ENCODE measurements at regions not wholly inside any gene's neighbourhood (a gene's known extent, or its start where the extent isn't known, plus 50 kb on each side); places are given as distances from the start of the nearest gene placed in this dataset.

DNA sequence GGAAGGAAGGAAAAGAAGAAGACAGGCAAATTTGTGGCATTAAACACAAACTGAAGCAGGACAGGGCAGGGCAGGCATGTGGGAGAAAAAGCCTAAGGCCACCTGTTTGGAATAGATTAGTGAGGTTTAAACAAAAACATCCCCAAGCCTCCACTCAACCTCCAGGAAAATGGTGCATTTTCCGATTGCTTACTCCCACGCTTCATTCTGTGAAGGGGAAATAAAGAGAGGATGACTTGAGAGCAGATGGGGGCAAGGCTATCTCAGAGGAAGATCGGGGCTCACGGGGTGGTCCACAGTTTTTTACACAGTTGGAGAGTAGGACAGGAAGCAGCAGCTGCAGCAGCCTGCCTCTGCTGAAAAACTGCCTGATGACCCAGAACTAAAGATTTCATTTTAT, 250.9 kb downstream of the DUSP6 start:
- DNase-seq (ENCODE audit: low read depth in 2 of 2): no peak

DNA sequence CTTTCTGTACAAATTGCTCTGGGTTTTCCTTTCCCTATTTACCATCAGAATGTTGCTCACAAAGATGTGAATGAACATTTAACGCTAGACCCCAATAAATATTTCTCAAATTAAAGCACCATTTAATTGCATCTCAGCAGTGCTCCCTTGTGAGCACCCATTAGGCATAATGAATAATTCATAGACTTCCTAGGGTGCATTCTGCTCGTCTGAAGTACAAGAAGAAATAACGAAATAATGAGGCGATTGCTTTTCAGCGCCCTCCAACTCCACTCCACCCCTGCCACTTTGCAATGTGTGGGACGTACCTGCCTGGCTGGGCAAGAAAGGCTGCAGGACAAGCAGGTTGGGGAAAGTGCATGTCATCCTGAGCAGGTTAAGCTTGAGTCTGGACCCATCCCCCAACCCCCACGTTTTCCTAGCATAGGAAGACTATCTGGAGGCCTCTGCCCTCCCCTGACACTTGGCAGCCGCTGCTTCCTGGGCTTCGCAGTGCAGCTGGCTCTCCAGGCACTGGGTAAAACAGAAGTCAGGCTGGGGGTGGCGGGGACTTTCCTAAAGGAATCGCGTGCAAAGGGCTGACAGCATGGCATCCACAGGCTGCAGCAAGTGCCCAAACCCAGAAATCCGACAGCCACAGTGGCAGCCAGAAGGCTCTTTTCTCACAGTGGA, 253.7 kb downstream of the DUSP6 start:
- no peak for DNase-seq (ENCODE audit: low read depth in 2 of 2)

DNA sequence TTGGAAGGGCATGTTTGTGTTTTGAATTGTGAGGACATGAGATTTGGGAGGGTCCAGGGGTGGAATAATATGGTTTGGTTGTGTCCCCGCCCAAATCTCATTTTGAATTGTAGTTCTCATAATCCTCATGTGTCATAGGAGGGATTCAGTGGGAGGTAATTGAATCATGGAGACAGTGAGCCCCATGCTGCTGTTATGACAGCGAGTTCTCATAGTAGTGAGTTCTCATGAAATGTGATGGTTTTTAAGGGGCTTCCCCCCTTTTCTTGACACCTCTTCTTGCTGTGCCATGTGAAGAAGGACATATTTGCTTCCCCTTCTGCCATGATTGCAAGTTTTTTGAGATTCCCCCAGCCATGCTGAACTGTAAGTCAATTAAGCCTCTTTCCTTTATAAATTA, 260.0 kb downstream of the DUSP6 start:
- DNase-seq (ENCODE audit: low read depth in 2 of 2): no peak

DNA sequence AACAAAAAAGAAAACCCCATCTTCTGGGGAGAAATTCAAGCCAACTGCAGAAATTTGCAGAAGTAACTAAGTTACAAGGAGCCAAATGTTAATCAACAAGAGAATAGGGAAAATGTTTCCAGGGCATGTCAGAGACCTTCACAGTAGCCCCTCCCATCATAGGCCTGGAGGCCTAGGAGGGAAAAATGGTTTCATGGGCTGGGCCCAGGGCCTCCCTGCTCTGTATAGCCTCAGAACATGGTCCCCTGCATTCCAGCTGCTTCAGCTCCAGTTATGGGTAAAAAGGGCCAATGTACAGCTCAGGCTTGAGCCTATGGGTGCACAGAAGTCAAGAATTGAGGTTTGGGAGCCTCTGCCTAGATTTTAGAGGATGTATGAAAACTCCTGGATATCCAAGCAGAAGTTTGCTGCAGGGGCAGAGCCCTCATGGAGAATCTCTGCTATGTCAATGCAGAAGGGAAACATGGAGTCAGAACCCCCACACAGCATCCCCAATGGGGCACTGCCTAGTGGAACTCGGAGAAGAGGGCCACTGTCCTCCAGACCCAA, 260.9 kb downstream of the DUSP6 start:
- DNase-seq (ENCODE audit: low read depth in 2 of 2): no peak

DNA sequence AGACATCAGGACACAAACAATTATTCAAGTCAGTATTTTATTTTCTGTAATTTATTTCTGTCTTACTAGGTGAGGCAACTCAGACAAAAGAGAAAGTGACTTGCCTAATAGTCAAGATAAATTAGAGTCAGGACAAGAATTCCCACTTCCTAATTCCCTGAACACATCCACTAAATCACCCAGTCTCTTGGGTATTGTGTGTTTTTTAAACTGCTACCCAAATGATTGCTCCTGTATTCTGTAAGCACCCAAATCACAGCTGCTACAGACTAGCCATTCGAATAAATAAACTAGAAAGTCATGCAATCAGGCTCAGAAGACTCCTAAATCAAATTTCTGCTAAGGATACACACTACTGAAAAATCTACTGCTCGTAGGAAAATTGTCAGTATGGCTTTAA, 263.0 kb downstream of the DUSP6 start:
- DNase-seq (ENCODE audit: low read depth in 2 of 2): no peak

DNA sequence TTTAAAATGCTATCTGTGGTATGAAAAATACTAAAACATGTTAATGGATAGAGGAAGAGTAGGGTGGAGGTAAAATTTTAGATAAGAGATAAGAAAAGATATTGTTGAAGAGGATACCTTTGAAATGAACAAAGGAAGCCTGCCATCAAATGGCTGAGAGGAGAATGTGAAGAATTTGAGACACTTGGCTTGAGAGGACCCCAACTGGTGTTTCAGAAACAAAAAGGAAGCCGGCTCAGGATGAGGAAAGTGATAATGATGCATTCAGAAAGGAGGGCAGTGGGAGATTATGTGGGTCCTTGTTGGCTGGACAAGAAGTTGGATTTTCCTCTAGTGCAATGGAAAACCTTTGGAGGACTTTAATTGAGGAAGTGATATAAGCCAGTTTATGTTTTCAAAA, 264.4 kb downstream of the DUSP6 start:
- no peak for DNase-seq (ENCODE audit: low read depth in 2 of 2)

DNA sequence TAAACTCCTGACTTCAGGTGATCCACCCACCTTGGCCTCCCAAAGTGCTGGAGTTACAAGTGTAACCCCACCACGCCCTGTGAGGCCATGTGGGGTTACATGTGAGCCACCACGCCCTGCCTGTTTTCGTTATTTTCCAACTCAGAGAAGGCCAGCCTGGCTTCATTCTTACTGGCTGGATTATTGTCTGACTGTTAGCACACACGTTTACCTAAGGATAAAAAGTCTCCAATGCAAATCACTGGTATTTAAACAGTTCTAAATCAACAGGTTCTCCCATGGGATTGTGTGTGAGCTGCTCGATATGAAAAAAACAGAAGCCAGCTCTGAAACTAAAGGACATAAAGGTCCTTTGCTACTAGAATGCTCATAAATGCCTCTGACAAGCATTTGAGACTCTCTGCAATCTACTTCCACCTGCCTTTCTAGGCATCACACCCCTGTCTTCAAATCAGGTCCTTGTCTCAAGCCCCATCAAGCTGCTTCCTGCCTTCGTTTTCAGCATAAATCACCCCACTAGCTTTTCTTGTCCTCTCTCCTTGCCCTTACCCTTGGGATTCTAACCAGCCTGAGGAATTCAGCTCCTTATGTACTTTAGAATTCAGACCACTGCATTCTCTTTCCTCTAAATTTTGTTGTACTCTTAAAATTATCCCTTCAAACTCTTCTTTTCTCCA, 265.0 kb downstream of the DUSP6 start:
- DNase-seq (ENCODE audit: low read depth in 2 of 2): no peak

DNA sequence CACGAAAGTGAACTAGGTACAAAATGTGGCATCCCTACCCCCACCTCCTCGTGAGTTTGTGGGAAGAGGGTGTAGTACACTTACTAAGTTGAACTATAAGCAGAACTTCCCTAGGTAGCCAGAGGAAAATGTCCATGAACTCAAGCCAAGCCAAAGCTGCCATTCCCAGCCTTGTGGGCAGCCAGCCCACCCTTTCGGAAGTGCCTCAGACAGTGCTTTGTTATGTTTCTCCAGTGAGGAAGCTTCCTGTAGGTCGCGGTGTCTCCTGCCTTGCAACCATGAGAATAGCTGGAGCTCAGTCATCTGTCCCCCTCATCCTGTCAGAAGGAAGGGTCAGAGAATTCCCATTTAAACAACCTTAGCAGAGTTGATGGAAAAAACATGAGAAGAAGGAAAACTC, 266.9 kb downstream of the DUSP6 start:
- no peak for DNase-seq (ENCODE audit: low read depth in 2 of 2)

DNA sequence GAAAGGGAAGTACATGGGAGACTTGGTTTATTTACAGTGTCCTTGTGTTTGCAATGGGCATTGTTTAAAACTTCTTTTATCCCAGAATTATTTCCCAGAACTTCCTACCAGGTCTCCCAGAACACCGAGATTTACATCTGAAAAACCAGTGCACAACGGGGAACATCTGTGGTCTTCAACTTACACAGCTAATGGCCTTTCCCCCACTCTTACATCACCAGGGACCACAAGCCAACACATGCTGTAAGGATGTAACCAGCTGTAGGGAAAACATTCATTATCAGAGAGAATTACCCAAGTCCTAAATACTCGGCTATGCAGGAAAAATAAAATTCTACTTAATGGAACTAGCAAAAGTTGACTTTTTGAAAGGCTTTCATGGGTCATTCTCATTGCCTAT, 267.6 kb downstream of the DUSP6 start:
- DNase-seq (ENCODE audit: low read depth in 2 of 2): no peak

DNA sequence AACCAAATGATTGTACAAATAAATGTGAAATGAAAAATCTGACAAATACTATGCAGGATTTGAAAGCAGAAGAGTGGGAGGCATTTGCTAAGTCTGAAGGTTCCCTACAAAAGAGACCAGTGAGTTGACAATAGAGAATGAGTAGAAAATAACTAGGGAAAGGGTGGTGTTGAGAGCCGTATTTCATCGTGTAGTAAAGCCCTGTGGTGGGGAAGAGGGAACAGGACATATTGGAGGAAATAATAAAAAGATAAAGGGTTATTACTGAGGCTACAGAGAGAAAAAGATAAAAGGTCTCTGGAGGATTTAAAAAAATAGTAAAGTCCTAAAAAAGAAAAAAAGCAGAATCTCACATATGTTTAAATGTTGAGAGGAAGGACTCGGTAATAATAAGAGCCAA, 268.8 kb downstream of the DUSP6 start:
- no peak for DNase-seq (ENCODE audit: low read depth in 2 of 2)

DNA sequence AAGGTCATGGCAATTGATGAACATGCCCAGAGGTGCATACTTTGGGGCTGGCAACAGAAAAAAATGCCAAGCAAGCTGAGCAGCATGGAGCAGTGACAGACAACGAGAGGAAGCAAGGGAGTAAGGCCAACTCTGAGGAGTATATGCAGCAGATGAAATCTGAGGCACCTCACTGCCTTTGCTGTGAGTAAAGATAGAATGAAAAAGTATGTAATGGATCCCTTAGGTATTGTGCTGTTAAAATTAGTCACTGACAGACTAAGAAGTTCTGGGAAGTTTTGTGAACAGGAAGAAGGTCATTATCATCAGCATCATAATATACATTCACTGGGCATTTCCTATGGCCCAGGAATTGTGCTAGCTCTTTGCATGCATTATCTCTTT, 269.9 kb downstream of the DUSP6 start:
- DNase-seq (ENCODE audit: low read depth in 2 of 2): no peak

DNA sequence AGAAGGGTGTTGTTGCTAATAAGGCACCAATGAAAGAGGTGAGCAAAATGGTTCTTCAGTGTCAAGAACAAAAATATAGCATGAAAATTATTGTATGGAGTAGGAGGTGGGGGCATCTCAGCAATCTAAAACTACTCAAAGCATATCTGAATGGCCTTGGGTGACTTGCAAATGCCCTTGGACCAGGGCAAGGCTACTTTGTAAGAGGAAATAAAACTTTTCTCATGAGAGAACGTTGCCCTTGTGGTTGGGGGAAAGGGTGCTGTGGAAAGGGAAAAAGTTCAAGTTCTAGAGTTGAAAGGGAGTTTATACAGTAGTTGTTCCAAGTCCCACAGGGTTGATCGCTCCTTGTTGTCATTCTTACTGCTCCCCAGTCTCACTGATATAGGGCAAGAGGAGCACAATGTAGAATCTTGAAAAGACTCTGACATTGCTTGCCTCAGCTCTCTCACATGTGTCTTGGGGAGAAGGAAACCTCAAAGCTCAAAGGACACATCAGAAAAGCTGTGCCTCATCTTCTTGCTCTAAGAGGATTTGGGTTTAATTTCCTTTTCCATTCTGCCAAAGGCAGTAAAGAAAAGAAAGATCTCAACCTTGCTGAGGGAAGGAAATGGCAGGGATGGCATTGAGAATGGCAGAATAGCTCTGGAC, 270.5 kb downstream of the DUSP6 start:
- no peak for DNase-seq (ENCODE audit: low read depth in 2 of 2)

DNA sequence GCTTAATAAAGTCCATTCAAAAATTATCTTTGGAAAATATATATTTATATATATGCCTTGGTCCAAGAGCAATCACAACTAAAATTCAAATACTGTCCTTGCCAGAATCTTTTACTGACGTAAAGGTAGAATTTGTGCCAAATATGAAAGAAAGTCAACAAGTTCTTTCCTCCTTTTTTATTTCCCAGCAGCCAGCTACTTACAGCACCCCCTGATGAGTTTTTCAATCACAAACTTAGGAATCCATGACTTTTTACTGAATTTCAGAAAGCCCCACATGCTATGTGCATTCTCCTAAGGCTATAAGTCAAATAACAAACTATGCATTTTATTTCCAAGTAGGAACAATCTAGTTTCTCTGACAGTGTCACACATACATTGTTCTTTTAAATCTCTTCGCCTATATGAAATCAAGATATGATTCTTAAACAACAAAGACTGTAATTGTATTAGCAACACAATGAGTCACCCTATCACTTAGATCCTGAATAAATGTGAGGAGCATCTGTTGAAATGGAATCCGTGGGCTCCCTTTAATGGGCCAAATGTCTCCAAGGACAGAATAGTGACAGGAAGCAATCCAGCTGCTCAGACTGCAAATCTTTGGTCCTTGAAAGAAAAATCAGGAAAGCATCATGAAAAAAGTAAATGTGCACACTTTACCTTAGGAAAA, 271.4 kb downstream of the DUSP6 start:
- DNase-seq (ENCODE audit: low read depth in 2 of 2): no peak

DNA sequence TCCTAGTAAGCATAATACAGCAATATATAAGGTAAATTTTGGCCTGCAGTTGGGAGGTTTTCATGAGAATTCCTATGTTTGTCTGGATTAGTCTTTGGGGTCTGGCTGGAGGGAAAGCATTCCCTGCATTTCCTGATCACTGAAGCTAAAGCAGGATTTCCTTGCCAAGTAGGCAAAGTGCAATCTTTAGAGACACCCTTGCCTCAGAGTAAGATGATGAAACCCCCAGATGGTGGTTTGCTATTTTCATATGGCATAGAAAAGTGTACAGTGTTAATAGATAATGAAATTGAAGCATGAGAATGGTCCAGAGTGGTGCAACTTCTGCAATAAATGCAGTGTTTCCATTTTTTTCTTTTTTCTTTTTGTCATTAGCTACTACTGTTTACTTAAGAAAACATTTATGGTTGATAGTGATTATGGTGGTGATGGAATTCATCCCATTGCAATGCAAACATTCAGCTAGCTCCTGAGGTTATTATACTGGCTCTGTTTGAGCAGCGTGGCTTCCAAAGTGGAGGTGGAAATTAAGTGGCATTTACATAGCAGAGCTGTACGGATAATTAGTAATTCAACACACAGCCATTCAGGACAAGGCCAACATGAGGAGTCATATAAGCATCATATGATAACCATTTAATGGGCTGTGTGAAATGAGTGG, 276.3 kb downstream of the DUSP6 start:
- no peak for DNase-seq (ENCODE audit: low read depth in 2 of 2)

DNA sequence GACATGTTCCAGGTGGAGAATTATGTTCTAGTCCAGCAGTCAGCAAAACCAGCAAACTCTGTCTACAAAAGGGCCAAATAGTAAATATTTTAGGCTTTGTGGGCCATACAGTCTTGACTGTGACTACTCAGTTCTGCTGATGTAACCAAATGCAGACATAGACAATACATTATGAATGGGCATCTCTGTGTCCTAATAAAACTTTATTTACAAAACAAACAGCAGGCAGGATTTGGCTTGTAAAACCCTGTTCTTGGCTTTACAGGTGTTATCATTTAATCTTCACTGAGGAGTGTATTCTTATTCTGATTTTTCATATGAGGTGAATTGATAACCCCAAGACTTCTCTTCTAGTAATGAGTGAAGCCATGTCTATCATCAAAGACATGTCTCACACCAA, 278.6 kb downstream of the DUSP6 start:
- DNase-seq (ENCODE audit: low read depth in 2 of 2): no peak

DNA sequence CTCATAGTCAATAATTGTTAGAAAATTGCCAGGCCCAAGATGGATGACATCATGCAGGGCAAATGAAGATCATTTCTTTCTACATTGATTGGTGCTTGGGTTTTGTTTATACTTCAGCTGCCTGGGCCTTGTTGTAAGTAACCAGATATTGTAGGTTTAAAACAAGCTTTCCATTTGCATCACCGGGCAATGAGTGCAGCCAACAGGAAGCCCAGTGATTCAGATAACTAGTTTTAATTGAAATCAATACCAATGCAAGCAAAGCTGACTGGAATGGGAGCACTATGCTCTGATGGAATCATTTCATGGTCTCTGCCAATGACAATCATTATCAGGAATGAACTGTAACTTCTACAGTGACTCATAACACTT, 279.3 kb downstream of the DUSP6 start:
- no peak for DNase-seq (ENCODE audit: low read depth in 2 of 2)

DNA sequence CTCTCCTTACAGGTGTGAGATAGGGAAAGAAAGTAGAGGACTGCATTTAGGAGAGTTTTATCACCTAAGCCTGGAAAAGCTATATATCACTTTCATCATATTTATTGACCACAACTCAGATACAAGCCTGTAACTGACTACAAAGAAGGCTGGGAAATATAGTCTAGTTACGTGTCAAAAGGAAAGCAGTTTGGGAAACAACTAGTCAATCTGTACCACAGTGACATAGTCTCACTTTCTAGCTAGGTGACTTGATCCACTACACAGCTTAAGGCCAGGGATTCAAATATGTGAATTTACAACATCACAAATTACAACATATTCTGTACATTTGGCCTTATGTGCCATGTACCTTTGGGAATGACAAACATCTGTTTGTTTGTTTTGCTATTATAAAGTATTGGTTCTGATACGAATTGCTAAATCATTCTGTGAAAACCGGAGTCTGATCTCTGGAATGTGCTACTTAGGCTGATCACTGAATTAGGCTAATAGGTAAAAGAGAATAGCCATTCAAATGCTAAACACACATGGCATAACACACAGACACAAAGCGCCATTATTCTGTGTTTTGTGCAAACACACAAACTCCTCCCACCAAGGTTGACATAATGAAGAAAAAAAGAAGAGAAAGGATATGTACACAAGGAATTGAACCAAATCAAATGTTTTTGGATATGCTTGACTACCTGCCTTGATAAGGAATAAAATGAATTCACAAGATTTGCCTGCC, 279.8 kb downstream of the DUSP6 start:
- no peak for DNase-seq (ENCODE audit: low read depth in 2 of 2)

DNA sequence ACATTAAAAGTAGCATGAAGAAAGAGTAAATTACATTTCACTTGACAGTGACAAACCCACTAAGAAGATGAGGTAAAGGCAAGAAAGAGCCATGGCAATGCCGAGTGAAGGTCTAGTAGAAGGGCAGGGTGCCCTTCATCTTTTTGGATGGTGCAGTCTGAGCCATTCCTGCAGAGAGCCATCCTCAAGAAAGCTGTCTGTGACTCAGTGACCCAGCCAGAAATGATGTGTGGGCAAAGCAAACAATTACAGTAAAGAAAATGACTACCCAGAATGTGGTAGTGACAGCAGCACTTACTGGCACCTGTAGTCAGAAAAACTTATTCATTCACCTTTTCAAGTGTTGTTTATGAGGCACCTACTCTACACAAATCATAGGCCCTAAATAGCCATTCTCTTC, 281.7 kb downstream of the DUSP6 start:
- DNase-seq (ENCODE audit: low read depth in 2 of 2): no peak

DNA sequence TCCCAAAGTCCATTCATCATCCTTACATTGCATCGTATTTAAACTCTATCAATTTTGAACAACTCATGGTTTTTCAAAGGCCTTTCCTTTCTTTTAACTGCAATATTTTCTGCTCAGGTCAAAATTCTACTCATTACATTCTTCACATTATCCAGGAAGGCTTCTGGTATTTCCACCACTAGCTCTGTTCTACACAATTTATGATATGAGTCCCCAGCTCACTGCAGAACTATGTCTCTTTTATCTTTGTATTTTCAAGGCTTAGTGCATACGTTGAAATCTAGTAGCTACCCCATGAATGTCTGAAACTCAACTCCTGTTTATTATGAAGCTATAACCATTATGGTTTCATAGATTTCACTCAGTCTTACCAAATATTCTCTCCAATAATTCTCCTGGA, 282.9 kb downstream of the DUSP6 start:
- DNase-seq (ENCODE audit: low read depth in 2 of 2): no peak

DNA sequence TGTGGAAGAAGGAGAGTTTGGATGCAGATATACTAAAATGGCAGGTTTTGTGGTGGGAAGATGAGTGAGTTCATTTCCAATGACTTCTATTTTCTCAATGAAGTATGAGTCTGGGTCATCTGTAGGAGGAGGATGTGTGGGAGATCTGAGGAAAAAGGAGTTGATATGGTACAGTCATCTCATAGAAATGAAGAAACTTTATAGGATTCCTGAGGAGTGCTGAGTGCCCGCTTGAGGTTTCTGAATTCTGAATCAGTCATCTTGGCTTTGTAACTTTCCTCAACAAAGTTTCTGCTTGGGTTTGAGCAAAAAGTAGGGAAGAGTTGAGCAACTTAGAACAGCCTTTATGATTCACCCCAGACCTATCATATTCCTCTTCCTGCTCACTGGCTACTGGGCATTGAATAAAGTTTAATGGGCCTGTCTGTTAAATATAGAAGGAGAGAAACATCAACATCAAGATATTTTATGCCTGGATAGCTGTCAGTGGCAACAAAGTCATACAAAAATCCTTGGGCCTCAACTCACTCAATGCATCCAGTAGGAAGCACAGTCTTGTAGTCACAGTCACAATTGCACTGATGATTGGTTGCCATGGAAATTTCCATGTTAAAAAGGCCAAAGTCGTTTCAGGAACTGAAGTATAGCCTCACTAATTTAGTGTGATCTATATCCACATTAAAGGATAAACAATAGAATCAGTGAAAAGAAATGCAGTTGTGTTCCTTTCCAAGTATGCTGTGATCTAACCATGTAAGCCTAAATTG, 284.7 kb downstream of the DUSP6 start:
- no peak for DNase-seq (ENCODE audit: low read depth in 2 of 2)

DNA sequence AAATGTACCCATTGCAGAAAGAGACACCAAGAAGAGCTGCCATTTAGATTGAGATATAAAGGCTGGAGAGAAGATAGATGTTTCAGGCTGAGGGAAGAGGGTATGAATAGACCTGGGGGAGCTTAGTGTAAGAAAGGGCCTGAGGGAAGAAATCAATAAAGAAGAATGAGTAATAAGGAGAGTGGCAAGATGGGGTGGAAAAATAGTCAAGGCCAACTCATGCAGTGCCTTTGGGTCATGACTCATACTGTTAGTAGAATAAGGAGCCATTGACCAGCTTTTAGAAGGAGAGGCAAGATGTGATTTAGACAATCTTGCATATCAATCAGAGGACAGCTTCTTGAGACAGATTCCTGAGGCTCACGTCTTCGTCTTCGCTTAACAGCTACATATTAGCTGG, 287.5 kb downstream of the DUSP6 start:
- DNase-seq (ENCODE audit: low read depth in 2 of 2): no peak
